Lung (tissue), 11 donors: ENCODE measurements at regions not wholly inside any gene's neighbourhood (a gene's known extent, or its start where the extent isn't known, plus 50 kb on each side); places are given as distances from the start of the nearest gene placed in this dataset.

Experiments used
- ATAC-seq: fragments of 200-7000 bp; cut with Tn5 transposase; one replicate; pipeline ENCODE4 v1.9.1; 2020; ENCODE audit warnings: moderate number of reproducible peaks; ENCODE audit not compliant: insufficient read depth, low FRiP score
- DNase-seq, 3 donors: peaks; one replicate each; pipeline ENCODE4 v3.0.0-alpha.2; 2013 to 2017
- H3K27ac ChIP-seq, 2 donors: one replicate each; pipeline ENCODE4 v1.5.1; 2013; ENCODE audit warnings: mild to moderate bottlenecking in 2 of 2, moderate library complexity in 2 of 2, control low read depth in 1 of 2, inconsistent platforms in 1 of 2, low read depth in 1 of 2, low read length in 1 of 2
- H3K27me3 ChIP-seq, 3 donors: one replicate each; pipeline ENCODE4 v1.5.1; 2013; ENCODE audit warnings: low read length in 2 of 3; ENCODE audit not compliant: control insufficient read depth in 3 of 3, insufficient read depth in 3 of 3
- H3K36me3 ChIP-seq, 4 donors: one replicate each; pipeline ENCODE4 v1.5.1; 2013; ENCODE audit warnings: low read length in 4 of 4, mild to moderate bottlenecking in 1 of 4, moderate library complexity in 1 of 4; ENCODE audit not compliant: control insufficient read depth in 4 of 4, insufficient read depth in 4 of 4
- H3K4me1 ChIP-seq, 5 donors: one replicate each; pipeline ENCODE4 v1.5.1; 2013; ENCODE audit warnings: low read length in 5 of 5, mild to moderate bottlenecking in 2 of 5, moderate library complexity in 1 of 5; ENCODE audit not compliant: control insufficient read depth in 5 of 5, insufficient read depth in 5 of 5
- H3K4me3 ChIP-seq: one replicate; pipeline ENCODE4 v1.5.1; 2013; ENCODE audit warnings: mild to moderate bottlenecking, control low read depth, moderate library complexity
- H3K9ac ChIP-seq, 2 donors: one replicate each; pipeline ENCODE4 v1.5.1; 2013; ENCODE audit warnings: low read length in 2 of 2, control low read depth in 1 of 2; ENCODE audit not compliant: insufficient read depth in 1 of 2
- H3K9me3 ChIP-seq, 4 donors: one replicate each; pipeline ENCODE4 v1.5.1; 2013; ENCODE audit warnings: low read length in 3 of 4, mild to moderate bottlenecking in 1 of 4, moderate library complexity in 1 of 4; ENCODE audit not compliant: control insufficient read depth in 4 of 4, insufficient read depth in 3 of 4
- CTCF ChIP-seq: IDR thresholded peaks from 2 replicates; pipeline ENCODE4 v1.5.1; 2012; ENCODE audit warnings: mild to moderate bottlenecking; ENCODE audit errors: control extremely low read depth, extremely low read depth
- WGBS, 2 donors: extraction: QIAGEN DNeasy Blood & Tissue Kit; methylation state at CpG; one replicate each; pipeline ENCODE4 v1.1.7; 2013; 5-methylcytosine and 5-hydroxymethylcytosine counted together
- donor health status: control.
- donor health status: control.
- donor health status: Bipolar disorder and iron deficiency.
- donor health status: healthy.
- donor health status: DM: yes; HTN: yes; CAD: no.

GRCh38 chr2:18750672-18751554, 161.5 kb upstream of the NT5C1B start:
- no peaks in the 10 kb centered on the region for H3K36me3 ChIP-seq
- no peak overlapping the region for H3K4me3 ChIP-seq
- no peak overlapping the region for H3K9ac ChIP-seq
- 67 to 69% methylated on average over 5 of the region's 5 CpGs for WGBS, 2 donors
- no peak for TF ChIP-seq CTCF
- peak in 2 of 3 donors; percentile 46 to 56 for DNase-seq
- no peaks in the 10 kb centered on the region for H3K9me3 ChIP-seq
- peaks cover 0 to 36% (median 6%) of the 10 kb centered on the region in 5 donors for H3K4me1 ChIP-seq
- H3K27ac ChIP-seq, result no peak overlapping the region
- ATAC-seq, result no peak
- H3K27me3 ChIP-seq, result no peaks in the 10 kb centered on the region

- H3K9ac ChIP-seq, result no peak overlapping the region
- H3K36me3 ChIP-seq, result no peaks in the 10 kb centered on the region
- peaks cover 0 to 36% (median 6%) of the 10 kb centered on the region in 5 donors for H3K4me1 ChIP-seq
- H3K4me3 ChIP-seq, result no peak overlapping the region
- no peaks in the 10 kb centered on the region for H3K27me3 ChIP-seq
- WGBS, 2 donors, result 1 to 2% methylated on average over 2 of the region's 2 CpGs
- no peak for ATAC-seq
- no peaks in the 10 kb centered on the region for H3K9me3 ChIP-seq
- TF ChIP-seq CTCF, result peak; percentile 73
- DNase-seq, result peak; percentile 75 to 91 (median 89)
- H3K27ac ChIP-seq, result no peak overlapping the region
Observed at GRCh38 chr2:18749912-18750526, 160.7 kb upstream of the NT5C1B start.

- Histone ChIP-seq H3K36me3 (no peaks in the 10 kb centered on the region), H3K27me3 (no peaks in the 10 kb centered on the region), H3K27ac (no peak overlapping the region), H3K4me3 (no peak overlapping the region), H3K4me1 (peaks cover 0 to 51% (median 14%) of the 10 kb centered on the region in 5 donors), H3K9me3 (no peaks in the 10 kb centered on the region), H3K9ac (no peak overlapping the region)
- ATAC-seq (no peak), DNase-seq (no peak)
- no peak for TF ChIP-seq CTCF
- 87 to 93% methylated on average over 6 of the region's 6 CpGs for WGBS, 2 donors
Observed at GRCh38 chr2:18745431-18746272, 156.3 kb upstream of the NT5C1B start.
